NCI-H526 treated with DMSO at 0.1 percent for 48 hours (cell line): ENCODE measurements at regions not wholly inside any gene's neighbourhood (a gene's known extent, or its start where the extent isn't known, plus 50 kb on each side); places are given as distances from the start of the nearest gene placed in this dataset.

ENCODE experiments used
- DNase-seq: peaks from one replicate; lab custom pipeline; 2025; lab: John Stamatoyannopoulos, UW

DNA sequence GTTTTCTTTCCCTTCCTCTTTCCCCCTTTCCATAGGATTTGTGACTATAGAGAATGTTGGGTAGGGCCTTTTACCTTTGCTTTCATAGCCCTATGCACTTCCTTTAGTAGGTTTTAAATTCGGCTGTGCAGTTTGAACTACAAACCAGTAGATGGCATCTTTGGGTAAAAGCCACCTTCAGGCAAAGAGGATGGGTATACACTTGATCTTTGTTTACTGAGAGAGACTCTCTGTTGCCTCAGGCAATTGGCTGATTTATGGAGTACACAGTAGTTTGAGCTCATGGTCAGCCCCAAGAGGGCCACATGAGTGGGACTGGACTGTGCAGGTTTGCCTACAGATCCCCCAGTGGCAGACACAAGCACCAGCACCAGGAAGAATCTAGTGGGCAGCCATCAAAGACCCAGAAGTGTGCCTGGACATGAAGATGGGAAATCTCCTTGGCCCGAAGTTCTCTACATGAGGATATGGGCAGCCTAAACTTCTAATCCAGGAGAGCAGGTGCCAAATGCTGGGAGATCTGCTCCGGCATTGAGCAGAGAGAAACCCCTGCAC is 1304.3 kb upstream of the DDX18 start:
- DNase-seq = peak; percentile 29

- DNase-seq = no peak
Measured at GRCh38 chr2:116511426-116511825, 1303.1 kb upstream of the DDX18 start.

GRCh38 chr2:116513991-116514390 is 1300.5 kb upstream of the DDX18 start:
- DNase-seq = no peak

GRCh38 chr2:116517936-116518335 is 1296.6 kb upstream of the DDX18 start:
- DNase-seq = no peak

DNA sequence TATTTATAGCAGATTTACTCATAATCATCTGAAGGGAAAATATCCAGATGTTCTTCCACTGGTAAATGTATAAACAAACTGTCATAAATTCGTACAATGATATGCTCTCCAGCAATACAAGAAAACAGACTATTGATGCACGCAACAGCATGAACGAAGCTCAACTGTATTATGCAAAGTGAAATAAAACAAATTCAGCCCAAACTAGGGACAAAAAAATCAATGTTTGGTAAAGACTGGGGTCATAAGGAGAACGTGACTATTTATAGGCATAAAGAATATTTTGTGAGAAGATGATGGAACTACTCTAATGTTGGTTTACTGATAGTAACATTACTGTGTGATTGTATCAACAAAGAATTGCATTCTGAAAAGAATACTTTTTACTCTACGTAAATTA is 1276.7 kb upstream of the DDX18 start:
- no peak for DNase-seq

GRCh38 chr2:116545286-116546068 is 1269.0 kb upstream of the DDX18 start:
- no peak for DNase-seq

- DNase-seq = peak; percentile 21
Measured at GRCh38 chr2:116552738-116553419, 1261.6 kb upstream of the DDX18 start.

GRCh38 chr2:116580209-116580608 is 1234.3 kb upstream of the DDX18 start:
- no peak for DNase-seq

DNA sequence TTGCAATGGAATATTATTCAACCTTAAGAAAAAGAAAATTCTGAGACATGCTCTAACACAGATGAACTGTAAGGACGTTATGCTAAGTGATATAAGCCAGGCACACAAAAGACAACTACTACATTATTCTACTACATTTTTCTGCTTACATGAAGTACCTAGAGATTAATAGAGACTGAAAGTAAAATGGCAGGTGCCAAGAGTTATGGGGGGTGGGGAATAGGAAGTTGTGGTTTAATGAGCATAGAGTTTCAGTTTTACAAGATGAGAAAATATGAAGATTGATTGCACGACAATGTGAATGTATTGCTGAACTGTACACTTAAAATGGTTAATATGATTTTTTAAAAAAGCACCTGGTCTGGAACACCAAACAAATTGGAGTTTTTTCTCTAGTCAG is 1231.6 kb upstream of the DDX18 start:
- DNase-seq = no peak

DNA sequence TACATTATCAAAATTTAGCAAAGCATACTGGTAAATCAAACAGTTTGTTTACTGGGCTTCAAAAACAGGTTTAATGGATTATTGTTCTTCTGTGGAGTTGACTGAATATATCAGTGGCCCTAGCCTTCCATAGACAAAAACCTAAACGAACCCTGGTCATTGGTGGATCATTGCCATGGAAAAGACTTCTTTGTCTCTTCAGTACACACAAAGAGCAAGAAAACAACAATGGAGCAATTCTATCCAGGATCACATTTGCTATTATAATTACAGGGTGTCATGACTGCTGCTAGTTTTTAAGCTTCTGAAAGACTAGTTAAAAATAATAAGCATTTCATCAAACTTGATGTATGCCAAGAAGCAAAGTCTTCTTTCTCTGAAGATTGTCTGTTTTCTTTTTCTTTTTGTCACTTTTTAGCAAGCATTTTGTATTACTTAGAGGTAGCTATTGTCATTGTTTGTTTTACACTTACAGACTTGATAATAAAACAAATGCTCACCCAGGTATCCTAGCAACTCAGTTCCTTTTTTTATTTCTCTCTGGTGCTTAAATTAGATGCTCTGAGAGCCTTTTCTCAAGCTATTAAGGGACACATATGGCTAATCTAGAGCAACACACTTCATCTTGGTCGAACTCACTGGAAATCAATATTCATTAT is 1228.7 kb upstream of the DDX18 start:
- no peak for DNase-seq

DNA sequence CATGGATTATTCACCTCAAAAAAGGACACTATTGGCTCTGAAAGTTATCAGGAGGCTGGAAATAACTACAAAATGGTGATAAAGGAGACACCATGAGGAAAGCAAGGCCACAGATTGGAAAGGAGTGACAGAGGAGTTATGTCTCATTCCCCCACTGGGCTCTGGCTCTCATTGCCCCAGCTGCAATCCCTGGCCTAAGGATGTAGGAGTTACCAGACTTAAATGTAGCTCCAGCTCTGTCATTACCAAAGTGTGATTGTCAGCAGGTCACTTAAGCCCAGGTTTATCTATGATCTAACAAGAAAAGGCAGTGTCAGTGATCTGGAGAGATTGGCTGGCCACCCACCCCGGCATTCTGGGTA is 1228.2 kb upstream of the DDX18 start:
- no peak for DNase-seq
